Hematopoietic multipotent progenitor cell treated with erythropoietin and hydrocortisone succinate and interleukin-3 and kit ligand, for 15 days (in vitro differentiated cells): ENCODE measurements at regions not wholly inside any gene's neighbourhood (a gene's known extent, or its start where the extent isn't known, plus 50 kb on each side); places are given as distances from the start of the nearest gene placed in this dataset.
"Not testable (repeated sequence)": the region's sequence is repeated elsewhere in the genome, so short reads cannot be mapped to it uniquely, and the experiment has no call there.

Source experiments
- DNase-seq: peaks from one replicate; pipeline ENCODE4 v3.0.0-alpha.2; 2015; ENCODE audit warnings: low spot score

GRCh38 chr5:114054594-114054993, 307.3 kb upstream of the KCNN2 start:
- DNase-seq = no peak

- DNase-seq = no peak
These were observed 306.3 kb upstream of the KCNN2 start for GRCh38 chr5:114055318-114056184.

GRCh38 chr5:114056185-114056538, 305.7 kb upstream of the KCNN2 start:
- no peak for DNase-seq

GRCh38 chr5:114060866-114061265, 301.0 kb upstream of the KCNN2 start:
- DNase-seq = no peak

GRCh38 chr5:114062932-114063867, 298.7 kb upstream of the KCNN2 start:
- no peak for DNase-seq

GRCh38 chr5:114065912-114066311, 296.0 kb upstream of the KCNN2 start:
- DNase-seq = no peak

- no peak for DNase-seq
These were observed 291.7 kb upstream of the KCNN2 start for GRCh38 chr5:114070093-114070722.

- DNase-seq = no peak
These were observed 272.6 kb upstream of the KCNN2 start for GRCh38 chr5:114089259-114089658.

- DNase-seq = no peak
These were observed 264.3 kb upstream of the KCNN2 start for GRCh38 chr5:114097570-114097969.

GRCh38 chr5:114099161-114099560, 262.7 kb upstream of the KCNN2 start:
- DNase-seq = no peak

- DNase-seq = peak; percentile 3
These were observed 260.7 kb upstream of the KCNN2 start for GRCh38 chr5:114101153-114101552.

- no peak for DNase-seq
These were observed 248.3 kb upstream of the KCNN2 start for GRCh38 chr5:114113604-114114003.

- no peak for DNase-seq
These were observed 244.9 kb upstream of the KCNN2 start for GRCh38 chr5:114116981-114117380.

- DNase-seq = no peak
These were observed 243.4 kb upstream of the KCNN2 start for GRCh38 chr5:114118511-114118910.

GRCh38 chr5:114120166-114120565, 241.7 kb upstream of the KCNN2 start:
- DNase-seq = no peak

GRCh38 chr5:114122852-114123251, 239.0 kb upstream of the KCNN2 start:
- DNase-seq = no peak

- DNase-seq = no peak
These were observed 238.2 kb upstream of the KCNN2 start for GRCh38 chr5:114123654-114124053.

GRCh38 chr5:114146398-114146797, 215.5 kb upstream of the KCNN2 start:
- DNase-seq = no peak

- no peak for DNase-seq
These were observed 213.6 kb upstream of the KCNN2 start for GRCh38 chr5:114148253-114148652.

GRCh38 chr5:114148728-114149127, 213.1 kb upstream of the KCNN2 start:
- DNase-seq = not testable (repeated sequence)

GRCh38 chr5:114152656-114153360, 209.1 kb upstream of the KCNN2 start:
- DNase-seq = no peak

- DNase-seq = no peak
These were observed 208.5 kb upstream of the KCNN2 start for GRCh38 chr5:114153392-114153791.
